Retina (tissue), 1 donor: ENCODE measurements at regions not wholly inside any gene's neighbourhood (a gene's known extent, or its start where the extent isn't known, plus 50 kb on each side); places are given as distances from the start of the nearest gene placed in this dataset.
"Not testable (repeated sequence)": the region's sequence is repeated elsewhere in the genome, so short reads cannot be mapped to it uniquely, and the experiment has no call there.

ENCODE experiments used
- DNase-seq: peaks from one replicate; pipeline ENCODE4 v3.0.0-alpha.2; 2016

DNA sequence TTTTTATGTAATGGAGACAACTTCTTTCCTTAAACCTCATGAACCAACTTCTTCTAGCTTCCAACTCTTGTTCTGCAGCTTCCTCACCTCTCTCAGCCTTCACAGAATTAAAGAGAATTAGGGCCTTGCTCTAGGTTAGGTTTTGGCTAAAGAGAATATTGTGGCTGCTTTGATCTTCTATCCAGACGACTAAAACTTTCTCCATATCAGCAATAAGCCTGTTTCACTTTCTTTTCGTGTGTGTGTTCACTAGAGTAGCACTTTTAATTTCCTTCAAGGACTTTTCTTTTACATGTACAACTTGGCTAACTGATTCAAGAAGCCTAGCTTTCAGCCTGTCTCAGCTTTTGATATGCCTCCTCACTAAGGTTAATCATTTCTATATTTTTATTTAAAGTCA, 596.1 kb upstream of the NRSN1 start:
- no peak for DNase-seq

DNA sequence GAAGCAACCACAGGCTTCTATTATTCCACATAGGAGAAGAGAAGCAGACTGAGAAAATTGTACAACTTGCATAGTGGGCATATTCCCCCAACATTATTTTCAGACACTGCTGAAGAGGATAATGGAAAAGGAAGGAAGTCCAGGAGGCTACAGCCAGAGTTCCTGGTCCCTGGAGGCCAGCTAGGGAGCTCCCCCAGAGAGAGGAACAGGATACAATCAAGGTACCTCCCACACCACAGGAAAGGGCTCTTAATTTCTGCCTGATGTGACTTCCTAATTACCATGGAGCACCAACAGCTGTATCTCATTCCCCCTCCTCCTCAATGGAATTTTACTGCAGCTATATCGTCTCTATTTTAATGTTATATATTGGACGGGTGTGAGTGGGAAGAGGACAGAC, 594.3 kb upstream of the NRSN1 start:
- no peak for DNase-seq

DNA sequence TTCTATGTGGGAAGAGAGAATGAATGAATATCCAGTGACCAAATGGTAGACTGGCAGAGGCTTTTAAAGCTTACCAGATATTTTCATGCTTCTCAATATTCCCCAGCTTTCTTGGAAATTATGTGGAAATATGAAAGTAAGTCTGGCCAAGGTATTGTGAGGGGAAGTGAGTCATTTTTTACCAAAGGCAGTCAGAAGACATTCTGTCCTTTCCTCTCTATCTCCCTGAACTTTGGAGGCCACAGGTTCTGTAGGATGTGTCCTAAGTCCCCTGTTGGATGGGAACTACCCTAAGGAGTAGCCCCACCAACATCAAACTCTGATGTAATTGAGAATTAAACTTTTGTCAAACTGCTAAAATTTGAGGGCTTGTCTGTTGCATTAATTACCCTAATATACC, 593.8 kb upstream of the NRSN1 start:
- DNase-seq: no peak

DNA sequence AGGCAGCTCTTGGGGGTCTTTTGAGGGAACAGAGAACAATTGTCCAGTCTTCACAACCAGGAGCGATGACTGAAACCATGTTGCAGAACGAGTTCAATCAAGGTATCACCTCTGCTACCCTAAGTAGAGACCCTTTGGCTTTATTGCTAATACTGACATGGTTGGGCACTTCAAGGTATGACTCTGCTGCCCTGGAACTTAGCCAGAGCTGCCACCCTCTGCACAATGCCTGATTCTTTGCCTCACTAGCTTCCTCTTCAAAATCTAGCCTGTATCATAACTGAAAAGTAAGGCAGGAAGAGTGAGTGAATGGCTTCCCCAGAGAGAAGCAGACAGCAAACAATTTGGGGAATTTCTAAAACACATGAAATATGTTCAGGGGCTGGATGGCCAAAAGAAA, 592.7 kb upstream of the NRSN1 start:
- DNase-seq: no peak

DNA sequence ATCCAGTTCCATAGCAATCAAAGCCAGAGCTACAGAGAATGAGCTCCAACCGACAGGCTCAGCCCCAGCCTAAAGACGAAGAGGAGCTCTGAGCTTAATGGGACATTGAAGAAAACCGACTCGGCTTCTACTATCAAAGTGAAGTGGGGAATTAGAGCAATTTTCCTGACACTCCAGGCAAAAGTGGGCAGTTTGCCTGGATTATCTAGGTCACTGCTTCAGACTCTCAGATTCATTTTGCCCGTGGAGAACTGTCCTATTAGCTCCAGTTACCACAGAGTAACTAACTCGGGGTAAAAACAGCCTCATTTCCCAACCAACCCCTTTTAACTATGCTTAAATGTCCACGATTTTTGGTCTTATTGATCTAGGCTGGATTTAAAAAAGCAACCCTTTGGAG, 592.1 kb upstream of the NRSN1 start:
- DNase-seq: peak; percentile 43

DNA sequence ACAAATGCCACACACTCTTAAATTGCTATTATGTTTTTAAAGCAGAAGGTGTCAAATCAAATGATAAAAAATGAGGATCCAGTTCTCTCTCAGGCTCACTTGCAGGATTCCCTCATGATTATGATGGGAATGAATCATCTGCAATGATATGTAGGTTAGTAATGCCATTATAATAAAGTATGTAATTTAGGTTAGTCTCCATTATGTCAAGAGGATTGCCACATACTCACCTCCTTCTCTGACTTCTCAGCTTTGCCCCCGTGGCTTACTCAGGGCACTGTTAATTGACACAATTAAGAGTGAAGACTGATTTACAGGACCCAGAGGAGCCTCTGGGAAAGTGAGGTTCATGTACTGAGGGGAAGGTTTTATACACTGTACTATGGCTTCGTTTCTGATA, 591.7 kb upstream of the NRSN1 start:
- DNase-seq: no peak

DNA sequence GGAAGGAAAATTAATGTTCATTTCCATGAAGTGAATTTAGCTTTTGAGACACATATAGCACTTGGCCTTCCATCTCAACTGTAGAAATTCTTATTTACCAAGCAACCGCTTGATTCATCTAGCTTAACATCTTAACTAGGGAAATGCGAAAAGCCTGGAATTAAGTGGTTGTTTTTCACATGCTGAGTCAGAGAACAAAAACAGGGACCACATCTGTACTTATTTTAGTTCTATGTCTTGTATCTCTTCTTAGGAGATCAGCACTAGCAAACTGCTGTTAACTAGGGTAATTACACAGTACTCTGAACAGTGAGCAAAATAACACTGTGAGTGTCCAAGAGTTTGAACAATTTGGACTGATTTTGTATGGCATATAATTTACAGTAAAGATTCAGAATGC, 590.9 kb upstream of the NRSN1 start:
- no peak for DNase-seq

DNA sequence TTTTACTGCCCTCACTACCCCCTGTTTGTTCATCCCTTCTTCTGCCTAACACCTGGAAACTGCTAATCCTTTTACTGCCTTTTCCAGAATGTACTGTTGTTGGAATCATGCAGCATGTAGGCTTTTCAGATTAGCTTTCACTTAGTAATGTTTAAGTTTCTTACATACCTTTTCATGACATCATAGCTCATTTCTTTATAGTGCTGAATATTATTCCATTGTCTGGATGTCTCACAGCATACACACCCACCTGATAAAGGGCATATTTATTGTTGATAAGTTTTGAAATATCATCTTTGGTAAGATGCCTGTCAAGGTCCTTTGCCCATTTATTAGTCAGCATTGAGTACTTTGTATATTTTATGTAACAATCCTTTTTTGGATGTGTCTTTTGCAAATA, 588.2 kb upstream of the NRSN1 start:
- DNase-seq: no peak

DNA sequence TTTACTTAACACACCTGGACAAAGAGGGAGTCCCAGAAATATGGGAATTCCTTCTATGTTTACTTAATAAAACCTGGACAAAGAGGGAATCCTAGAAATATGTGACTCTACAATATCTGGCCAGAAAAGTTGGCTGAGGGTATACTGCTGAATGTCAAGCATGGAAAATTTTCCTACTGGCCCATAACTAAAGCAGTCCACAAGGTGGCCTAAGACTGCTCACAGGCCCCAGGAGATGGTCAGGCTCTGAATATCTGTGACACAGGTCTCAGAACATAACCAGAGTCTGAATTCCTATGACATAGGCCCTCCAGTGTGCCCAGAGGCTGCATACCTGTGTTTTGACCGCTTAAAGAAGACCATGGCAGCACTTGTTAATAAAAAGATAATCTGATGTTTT, 578.2 kb upstream of the NRSN1 start:
- no peak for DNase-seq

DNA sequence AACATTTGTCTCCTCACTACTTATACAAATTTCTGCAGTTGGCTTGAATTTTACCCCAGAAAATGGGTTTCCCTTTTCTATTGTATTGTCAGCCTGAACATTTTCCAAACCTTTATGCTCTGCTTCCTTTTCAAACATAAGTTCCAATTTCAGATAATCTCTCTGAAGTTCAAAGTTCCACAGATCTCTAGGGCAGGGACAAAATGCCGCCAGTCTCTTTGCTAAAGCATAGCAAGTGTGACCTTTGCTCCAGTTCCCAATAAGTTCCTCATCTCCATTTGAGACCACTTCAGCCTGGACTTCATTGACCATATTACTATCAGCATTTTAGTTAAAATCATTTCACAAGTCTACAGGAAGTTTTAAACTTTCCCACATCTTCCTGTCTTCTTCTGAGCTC, 571.1 kb upstream of the NRSN1 start:
- not testable (repeated sequence) for DNase-seq

DNA sequence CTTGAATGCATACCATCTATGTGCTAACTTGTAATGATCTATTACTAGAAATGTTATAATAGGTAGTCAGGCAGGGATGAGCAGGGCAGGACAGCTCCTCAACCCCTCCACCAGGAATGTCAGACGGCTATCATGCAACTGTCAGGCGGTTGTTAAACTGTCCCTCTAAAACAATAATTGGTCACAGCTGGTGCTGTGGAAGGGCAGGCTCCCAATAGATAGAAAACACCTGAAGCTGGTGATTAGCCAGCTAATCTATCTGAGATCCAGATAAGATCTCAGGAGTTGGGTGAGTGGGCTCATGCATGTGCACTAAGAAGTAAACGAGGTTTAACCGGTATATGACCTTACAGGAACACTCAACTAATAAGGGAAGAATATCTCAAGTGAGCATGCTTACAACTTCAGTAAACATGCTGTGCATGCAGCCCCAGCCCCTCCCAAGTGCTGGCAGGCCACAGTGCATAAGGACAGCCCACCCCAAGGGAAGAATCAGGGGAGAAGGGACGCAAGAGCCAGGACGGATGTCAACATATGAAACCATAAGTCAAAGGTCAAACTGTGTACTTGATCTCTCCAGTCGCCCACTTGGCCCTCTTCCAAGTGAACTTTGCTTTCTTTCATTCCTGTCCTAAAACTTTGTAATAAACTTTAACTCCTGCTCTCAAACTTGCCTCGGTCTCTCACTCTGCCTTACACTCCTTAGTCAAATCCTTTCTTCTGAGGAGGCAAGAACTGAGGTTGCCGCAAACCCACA, 566.2 kb upstream of the NRSN1 start:
- DNase-seq: no peak

DNA sequence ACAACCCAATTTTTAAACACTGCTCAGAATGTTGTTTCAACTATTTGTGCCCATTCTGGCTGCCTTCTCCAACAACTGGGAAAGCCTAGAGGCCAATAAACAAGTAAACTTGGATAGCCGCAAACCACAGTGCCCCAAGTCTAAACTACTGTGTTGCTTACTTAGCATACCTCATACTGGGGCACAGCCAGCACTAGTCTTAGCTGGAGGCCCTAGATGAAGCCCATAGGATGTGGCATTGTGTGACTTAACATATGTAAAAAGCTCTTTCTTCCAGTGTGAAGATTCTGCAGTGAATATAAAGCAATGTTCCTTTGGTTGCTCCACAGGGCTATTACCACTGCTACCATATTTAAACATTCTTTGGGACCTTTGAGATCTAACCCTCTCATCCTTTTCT, 564.3 kb upstream of the NRSN1 start:
- no peak for DNase-seq

DNA sequence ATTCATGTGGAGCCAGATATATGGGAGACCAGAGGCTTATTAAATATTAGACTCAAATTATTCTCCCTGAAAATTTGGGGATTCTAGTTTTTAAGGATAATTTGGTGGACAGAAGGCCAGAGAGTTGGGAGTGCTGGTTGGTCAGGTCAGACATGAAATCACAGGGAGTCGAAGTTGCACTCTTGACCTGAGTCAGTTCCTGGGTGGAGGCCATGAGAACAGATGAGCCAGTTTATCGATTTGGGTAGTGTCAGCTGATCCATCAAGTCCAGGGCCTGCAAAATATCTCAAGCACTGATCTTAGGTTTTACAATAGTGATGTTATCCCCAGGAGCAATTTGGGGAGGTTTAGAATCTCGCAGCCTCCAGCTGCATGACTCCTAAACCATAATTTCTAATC, 563.5 kb upstream of the NRSN1 start:
- no peak for DNase-seq

DNA sequence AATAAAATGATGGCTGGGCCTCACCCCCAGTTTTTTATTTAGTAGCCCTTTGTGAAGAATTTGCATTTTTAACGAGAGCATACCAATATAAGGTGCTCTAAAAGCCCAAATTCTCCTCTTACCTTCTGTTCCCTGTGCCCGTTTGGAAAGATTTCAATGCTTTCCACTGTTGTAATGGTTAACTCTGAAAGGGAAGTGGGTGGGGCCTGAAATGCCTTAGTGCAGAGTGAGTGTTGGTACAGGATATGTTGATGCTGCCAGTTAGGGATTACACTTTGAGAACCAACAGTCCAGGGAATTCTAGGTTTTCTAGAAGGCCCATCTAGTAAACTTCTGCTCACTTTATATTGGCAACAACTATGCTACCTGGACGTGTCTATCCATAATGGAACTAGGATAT, 562.7 kb upstream of the NRSN1 start:
- DNase-seq: no peak

DNA sequence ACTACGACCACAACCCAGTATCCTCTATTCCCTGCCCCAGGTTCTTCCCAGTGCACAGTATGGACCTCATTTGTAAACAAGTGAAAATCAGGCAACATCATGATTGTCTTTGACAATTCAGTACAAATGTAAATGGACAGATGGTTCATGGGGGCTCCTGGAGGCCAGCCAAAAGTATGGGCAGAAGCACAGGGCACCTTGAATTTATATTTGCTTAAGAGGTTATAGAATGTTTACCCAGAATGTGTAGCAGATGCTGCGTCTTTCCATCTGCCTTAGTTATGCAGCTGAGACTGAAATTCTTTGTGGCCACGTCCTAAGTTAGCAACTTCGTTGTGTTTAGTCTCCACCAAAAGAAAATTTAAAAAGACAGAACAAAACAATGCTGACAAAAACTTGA, 559.6 kb upstream of the NRSN1 start:
- no peak for DNase-seq

DNA sequence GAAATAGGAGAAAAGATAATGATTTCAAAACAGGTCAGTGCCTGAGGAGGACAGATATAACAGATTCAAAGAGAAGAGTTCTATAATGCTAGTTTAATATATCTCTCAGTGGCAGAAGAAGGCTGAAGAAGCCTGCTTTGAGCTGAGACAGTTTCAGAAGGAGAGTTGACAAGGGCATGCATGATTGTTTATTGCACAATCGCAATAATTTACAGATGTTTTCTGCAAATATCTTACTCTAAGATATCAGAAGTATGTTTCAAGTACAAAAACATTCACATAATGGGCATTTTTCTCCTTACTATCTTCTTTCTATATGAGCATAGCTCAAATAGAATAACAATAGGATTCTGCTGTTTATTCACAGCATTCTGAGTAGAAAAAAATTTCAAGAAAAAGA, 557.7 kb upstream of the NRSN1 start:
- DNase-seq: no peak

DNA sequence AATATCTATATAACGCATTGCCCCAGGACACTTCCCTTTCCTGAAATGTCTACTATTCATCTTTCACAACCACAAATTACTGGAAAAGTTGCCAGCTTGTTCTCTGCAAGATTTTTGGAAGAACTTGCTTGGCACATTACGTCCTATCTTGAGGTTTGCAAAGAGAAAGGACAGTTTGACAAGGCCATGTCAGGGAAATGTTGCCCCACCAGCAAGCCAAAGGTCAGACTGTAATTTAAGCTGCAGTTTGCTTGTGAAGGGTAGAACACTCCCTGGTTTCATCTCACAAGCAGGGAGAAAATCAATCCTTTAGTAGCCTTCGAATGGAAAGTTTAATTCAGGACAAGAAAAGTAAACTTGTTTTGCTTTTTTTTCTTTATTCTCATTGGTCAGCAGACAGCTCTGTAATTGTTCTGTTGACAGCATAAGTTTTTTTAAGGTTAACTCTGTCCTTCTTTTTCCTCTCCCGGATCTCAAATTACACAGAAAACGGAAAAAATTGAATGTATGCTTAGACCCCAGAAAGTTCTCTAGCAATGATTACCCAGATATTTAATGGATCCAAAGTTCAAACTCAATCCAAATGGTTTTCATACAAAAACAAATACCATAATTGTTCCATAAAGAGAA, 541.8 kb upstream of the NRSN1 start:
- DNase-seq: no peak

DNA sequence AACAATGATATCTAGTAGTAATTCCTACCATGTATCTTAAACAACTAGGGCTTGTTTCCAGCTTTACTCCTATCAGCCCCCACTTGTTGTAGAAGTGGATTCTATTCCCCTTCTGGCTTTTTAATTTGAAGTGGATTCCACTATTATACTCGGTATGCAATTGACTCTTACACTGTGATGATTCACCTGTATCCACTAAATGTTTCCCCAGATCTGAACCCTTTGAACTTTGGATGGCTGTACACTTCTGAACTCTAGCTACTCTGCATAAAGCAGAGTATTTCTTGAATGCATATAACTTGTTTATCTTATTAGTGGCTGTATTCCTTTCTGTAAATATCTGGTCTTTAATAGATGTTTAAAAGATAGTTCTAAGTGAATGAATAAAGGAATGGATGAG, 538.4 kb upstream of the NRSN1 start:
- DNase-seq: no peak

DNA sequence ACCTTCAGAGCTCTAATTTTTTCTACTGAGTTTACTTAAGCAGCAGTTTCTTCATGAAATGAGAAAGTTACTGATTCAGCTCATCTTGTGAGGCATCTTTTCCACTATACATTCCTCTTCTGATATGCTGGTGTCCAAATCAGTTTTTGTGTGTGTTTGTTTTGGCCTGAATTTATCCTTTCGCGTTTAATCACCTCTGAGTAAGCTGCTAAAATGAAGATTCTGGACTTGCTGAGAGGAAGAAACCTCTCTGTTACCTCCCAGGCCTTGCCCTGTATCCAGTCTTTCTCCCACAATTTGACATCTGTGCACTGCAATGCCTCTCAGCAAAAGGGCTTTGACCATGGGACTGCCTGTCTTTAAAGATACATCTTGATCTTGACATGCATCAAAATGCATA, 536.2 kb upstream of the NRSN1 start:
- no peak for DNase-seq

DNA sequence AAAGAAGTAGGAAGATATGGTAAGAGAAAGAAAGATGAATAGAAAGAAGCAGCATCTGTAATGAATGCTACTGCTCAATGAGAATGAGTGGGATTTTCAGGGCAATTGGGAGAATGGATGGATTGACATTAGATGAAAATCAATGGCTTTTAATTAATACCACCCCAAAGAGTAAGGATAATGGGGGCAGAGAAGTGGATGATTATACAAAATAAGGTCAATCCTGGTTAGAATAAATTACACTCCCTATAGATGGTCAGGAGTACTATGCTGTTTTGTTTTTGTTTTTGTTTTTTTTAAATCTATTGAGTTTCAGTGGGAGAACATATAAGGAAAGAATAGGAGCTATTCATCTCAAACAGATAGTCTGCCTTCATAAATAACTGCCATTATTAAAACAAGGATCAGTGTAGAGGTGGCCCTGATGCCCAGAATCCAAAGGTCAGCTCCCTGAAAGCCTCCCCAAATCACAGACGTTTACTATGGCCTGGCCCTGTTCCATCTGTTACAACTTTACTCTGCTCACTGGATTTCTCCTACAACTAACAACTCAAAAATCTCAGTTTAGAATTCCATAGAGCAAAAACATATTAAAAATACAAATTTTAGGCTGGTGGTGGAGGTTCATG, 535.4 kb upstream of the NRSN1 start:
- DNase-seq: no peak

DNA sequence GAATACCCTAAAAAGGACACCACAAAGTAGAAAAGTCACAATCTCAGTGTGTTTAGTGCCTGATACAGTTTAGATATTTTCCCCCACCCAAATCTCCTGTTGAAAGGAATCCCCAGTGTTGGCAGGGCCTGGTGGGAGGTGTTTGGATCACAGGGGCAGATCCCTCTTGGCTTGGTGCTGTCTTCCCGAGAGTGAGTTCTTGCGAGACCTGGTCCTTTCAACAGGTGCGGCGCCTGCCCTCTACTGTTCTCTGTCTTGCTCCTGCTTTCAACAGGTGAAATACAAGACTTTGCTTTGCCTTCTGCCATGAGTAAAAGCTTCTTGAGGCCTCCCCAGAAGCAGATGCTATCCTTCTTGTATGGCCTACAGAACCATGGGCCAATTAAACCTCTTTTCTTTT, 534.3 kb upstream of the NRSN1 start:
- no peak for DNase-seq

DNA sequence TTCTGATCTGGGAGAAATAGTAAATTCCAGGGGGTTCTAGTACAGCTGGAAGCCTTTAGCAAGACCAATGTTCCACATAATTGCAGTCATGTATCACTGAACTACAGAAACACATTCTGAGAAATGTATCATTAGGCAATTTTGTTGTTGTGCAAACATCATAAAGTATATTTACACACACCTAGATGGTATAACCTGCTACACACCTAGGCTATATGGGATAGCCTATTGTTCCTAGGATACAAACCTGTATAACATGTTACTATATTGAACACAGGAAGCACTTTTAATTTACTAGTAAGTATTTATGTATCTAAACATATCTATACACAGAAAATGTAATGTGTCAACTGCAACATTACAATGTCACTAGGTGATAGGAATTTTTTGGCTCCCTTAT, 525.9 kb upstream of the NRSN1 start:
- no peak for DNase-seq

DNA sequence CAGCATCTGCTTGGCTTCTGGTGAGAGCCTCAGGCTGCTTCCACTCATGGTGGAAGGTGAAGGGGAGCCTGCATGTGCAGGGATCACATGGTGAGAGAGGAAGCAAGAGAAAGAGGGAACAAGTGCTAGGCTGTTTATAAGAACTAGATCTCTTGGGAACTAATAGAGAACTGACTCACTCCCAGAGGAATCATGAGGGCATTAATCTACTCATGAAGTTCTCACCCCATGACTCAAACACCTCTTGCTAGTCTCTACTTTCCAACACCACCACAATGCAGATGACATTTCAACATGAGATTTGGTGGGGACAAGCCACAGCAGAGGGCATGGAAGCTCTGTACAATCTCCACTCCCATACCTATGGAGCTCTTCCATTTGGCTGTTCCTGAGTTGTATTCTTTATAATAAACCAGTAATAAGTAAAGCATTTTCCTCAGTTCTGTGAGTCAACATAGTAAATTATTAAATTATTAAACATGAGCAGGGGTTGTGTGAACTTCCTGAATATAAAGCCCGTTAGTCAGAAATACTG, 524.1 kb upstream of the NRSN1 start:
- no peak for DNase-seq

DNA sequence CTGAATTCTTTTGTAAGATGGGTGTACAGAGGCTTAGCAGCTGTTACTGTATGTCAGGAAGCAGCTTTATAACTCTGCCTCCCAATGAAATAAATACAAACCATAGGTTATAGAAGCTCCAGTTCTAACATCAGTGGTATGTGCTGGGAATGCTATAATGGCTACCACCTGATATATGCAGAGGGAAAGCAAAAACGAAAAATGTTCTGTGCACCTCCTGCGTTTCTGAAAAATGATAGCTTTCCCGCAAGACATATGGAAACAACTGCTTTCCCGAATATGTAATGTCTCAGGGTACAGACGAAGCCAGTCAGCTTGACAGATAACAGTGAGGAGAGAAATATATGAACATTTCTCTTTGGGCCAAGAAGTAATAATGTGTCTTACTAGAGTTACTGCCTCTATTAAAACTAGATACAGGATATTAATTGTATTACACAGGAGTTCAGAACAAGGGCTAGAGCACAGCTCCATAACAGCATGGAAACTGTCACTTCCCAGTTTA, 517.0 kb upstream of the NRSN1 start:
- no peak for DNase-seq
